NCI-H2227 (cell line): ENCODE measurements at regions not wholly inside any gene's neighbourhood (a gene's known extent, or its start where the extent isn't known, plus 50 kb on each side); places are given as distances from the start of the nearest gene placed in this dataset.

ENCODE experiments used
- DNase-seq: peaks from one replicate; lab custom pipeline; 2025; ENCODE audit not compliant: unreplicated experiment; lab: John Stamatoyannopoulos, UW

GRCh38 chr15:31858026-31858425 lies 172.3 kb upstream of the CHRNA7 start:
- no peak for DNase-seq

GRCh38 chr15:31866248-31866647 lies 164.1 kb upstream of the CHRNA7 start:
- DNase-seq = no peak

- DNase-seq = peak; percentile 68
Measured at GRCh38 chr15:31867536-31868442, 162.5 kb upstream of the CHRNA7 start.

DNA sequence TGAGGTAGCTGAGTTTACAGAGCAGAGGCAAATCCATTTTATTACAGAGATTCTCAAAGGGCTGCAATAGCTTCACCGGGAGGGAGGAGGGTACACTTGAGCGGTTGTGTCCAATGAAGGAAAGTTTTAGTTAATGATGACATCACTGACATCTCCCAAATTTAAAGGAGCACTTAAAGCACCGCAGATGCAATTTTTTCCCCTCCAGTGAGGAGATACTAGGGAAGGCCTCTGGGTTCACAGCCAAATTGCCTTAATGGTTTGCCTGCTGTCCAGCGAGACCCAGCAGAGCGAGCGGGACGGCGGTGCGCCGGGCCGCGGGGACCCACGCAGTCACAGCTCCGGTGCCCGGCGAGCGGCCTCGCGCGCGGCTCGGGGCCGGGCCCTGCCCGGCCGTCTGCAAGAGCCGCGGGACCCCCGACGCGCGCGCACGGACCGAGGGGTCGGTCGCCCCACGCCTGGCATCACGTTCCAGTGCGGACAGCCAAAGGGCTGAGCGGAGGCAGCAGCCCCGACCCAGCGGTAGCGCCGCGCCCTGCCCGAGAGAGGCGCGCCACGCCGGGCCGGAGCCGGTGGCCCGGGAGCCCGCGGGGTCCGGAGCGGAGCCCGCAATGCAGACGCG lies 160.5 kb upstream of the CHRNA7 start:
- peak; percentile 29 for DNase-seq

- DNase-seq = peak; percentile 90
Measured at GRCh38 chr15:31870328-31871165, 159.8 kb upstream of the CHRNA7 start, which contains the start of gene OTUD7A. TSS of gene OTUD7A (minus strand) at chr15:31870673.

DNA sequence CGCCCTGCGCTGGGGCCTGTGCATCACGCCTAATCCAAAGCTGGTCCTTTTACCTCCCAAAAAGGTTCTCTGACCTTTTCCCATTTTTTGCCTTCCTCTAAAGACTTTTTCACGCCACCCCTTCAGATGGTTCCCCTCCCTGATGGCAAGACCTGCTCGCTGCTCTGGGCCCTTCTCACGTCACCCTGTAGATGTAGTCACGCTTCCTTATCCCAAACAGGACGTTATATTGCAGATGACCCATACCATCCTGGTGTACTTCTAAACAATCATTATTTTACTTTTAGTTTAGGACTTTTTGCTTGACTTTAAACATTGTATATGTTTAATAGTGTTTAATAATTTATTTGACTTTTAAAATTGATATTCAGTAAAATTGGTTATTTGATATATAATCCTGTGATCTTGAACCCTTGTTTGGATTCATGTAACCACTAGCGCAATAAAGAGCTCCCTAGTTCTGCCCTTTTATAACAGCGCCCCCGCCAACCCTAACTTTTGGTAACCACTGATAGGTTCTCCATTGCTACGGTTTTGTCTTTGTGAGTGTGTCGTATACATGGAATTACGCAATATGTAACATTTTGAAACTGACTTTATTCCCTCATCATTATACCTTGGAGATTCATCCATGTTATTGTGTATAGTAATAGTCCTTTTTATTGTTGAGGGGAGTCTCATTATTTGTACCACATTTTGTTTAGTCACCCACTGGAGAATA lies 159.0 kb upstream of the CHRNA7 start:
- no peak for DNase-seq

- no peak for DNase-seq
Measured at GRCh38 chr15:31871887-31872281, 158.4 kb upstream of the CHRNA7 start.

DNA sequence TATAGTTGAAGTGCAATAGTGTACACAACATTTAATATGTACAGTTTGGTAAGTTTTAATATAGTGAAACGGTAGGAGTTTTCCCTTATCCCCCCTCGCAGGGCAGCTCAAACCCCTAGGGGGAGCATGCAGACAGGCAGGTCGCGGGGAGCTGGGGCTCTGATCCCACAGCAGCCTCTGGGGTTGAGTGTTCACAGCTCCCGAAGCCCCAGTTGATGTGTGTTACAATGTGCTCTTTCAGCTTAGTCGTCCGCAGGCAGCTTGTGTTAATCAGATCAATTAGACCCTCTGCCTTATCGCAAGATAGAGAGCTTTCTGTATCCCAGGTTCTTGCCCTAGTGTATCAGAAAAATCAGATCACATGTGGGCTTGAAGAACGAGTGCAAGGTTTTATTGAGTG lies 143.1 kb upstream of the CHRNA7 start:
- no peak for DNase-seq

DNA sequence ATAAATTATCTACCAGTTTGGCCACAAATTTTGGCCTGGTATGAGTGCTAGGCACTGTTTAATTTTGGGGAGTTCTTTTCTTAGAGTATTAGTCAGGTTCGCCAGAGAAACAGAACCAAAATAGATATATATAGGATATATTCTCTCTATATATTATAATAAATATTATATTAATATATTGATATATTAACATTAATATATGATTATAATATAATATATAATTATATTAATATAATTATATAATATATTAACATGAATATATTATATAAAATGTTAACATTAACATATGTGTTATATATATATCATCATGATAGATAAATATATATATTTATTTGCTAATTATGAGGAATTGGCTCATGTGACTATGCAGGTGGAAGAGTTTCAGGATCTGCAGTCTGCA lies 137.8 kb upstream of the CHRNA7 start:
- DNase-seq = no peak

- DNase-seq = no peak
Measured at GRCh38 chr15:31893780-31894179, 136.5 kb upstream of the CHRNA7 start.

GRCh38 chr15:31897746-31898145 lies 132.6 kb upstream of the CHRNA7 start:
- DNase-seq = no peak

DNA sequence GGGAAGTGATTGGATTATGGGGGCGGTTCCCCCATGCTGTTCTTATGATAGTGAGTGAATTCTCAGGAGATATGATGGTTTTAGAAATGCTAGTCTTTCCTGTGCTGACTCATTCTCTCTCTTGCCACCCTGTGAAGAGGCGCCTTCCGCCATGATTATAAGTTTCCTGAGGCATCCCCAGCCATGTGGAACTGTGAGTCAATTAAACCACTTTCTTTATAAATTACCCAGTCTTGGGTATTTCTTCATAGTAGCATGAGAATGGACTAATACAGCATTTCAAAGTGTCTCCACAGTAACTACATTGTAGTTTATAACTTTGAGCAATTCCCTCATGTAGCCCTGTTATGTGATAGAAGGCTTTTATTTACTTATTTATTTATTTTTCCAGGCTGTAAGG lies 128.8 kb upstream of the CHRNA7 start:
- DNase-seq = no peak

GRCh38 chr15:31905054-31905453 lies 125.3 kb upstream of the CHRNA7 start:
- DNase-seq = no peak

DNA sequence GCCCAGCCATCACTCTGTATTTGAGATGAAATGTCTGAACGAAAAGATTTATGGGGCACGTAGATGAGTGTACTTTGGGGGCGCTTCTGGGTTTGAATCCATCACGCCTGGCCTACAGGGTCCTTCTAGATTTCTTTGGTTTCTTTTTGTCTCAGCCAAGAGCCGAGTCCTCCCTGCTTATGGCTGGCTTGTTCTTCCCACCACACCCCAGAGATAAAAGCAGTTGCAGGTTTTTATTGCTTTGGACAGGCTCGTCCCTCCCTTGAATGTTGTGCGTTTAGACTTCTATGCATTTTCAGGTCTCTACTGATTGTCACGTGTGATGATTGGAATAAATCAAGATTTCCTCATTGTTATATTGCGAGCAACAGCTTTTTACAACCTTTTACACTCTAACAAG lies 104.8 kb upstream of the CHRNA7 start:
- DNase-seq = no peak

DNA sequence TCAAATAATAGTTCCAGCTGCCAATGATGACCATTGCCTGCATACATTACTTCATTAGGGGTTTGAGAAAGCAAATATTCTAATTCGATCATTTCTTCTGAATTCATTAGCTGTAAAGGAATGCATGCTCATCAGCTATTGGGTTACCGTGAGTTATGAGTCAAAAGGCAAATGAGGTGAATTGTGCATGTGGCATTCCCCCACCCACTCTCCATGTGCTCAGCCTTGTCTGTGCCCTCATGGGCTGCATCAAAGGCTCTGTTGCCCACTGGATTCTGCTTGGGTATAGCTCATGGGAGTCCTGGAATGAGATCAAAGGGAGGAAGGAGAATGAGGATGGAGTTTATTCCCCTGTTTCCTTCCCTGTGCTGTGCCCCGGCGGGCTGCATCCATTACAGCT lies 99.3 kb upstream of the CHRNA7 start:
- no peak for DNase-seq

DNA sequence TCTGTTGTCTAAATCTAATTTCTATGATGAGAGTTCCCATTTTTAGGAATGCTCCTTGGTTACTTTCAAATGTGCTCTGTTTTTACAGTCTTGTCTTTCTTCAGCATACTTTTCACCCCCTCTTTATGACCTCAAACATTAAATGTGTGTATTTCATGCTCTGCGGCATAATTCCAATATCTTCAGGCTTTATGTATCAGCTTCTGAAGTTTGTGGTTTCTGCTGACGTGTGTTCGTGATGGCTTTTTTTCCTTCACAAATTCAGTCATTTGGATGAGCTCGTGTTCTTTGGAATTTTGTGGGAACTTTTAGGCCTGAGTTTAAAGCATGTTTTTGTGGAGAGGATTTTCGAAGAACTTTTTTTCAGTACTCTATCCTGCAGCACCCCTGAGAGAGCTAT lies 97.7 kb upstream of the CHRNA7 start:
- DNase-seq = no peak

- no peak for DNase-seq
Measured at GRCh38 chr15:31934821-31935220, 95.5 kb upstream of the CHRNA7 start.

DNA sequence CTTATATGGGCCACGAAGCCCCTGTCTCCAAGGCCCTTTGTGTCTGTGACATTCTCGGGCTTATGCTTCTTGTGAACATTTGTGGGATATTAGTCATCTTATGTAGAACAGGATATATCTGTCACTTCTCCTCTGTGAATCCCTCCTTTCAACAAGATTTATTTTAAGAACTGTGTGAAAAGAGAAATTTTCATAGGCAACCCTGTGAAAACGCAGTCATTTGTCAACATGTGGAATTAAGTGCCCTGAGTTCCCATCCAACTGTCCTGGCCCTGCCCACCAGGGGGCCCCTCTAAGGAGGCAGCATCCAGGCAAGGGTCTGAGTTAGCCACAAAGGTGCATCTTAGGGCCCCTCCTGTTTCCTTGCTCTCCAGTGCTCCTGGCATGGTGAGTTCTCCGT lies 76.8 kb upstream of the CHRNA7 start:
- DNase-seq = no peak

DNA sequence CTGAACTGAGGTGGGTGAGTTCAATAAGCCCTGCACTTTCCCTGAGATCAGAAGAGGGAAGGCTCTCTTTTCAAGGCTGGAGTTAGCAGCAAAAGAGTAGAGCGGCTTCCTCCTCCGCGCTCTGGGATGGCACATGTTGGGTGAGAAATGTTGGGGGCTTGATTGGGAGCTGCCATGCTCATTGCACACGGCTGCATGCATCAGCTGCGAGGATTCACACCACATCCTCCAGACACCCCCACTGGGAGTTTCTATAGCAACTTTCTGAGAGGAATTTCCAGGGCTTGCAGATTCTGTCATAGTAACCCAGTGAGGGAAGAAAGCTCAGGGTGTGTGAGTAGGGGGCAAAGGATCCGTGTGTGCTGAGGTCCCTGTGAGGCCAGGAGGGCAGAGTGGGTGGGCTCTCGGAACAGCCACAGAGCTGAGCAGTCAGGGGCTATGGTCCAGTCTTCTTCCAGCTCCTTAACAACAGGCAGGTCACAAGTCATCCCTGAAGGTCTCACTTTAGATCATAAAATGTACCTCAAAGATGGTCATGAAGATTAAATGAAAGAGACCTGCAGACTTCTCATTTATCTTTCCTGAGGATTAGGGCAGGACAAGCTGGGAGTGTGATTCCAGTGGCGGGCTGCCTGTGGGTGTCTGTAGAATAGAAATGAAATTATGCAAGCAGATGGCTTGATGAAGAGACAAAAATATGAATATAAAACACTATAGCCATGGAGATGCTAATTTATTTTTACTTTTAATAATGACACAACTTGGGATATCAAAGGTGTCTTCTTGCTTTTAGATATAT lies 75.7 kb upstream of the CHRNA7 start:
- no peak for DNase-seq

DNA sequence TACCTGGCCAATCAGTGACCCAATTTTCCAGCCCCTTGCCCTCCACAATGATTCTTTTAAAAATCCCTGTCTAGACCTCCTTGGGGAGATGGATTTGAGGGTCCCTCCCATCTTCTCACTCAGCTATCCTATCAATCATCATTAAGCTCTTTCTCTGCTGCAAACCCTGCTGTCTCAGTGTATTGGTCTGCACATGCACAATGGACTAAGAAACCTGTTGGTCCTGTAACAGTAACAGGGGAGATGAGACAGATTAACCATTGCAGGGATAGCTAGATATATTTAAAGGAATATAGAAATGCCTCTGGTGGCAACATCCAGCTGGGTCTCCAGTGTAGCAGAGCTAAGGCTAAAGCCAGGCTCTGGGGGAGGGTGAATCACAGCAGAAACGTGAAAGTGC lies 74.6 kb upstream of the CHRNA7 start:
- DNase-seq = no peak
